Keratinocyte (primary cell): ENCODE measurements at regions not wholly inside any gene's neighbourhood (a gene's known extent, or its start where the extent isn't known, plus 50 kb on each side); places are given as distances from the start of the nearest gene placed in this dataset.
"Not testable (repeated sequence)": the region's sequence is repeated elsewhere in the genome, so short reads cannot be mapped to it uniquely, and the experiment has no call there.

Source experiments
- DNase-seq: peaks from one replicate; pipeline ENCODE4 v3.0.0-alpha.2; 2011; ENCODE audit warnings: low read depth, missing footprints, low spot score
- FAIRE-seq: peaks from 2 replicates; lab custom pipeline; 2011; peaks lifted over from hg19 to GRCh38; lab: Jason Lieb, UNC
- H2AFZ ChIP-seq: 2 replicates; pipeline ENCODE4 v1.6.0; 2012; ENCODE audit warnings: low read length, control low read depth, inconsistent platforms; ENCODE audit not compliant: control insufficient read depth
- H3K27ac ChIP-seq: 2 replicates; pipeline ENCODE4 v1.5.1; 2011; ENCODE audit warnings: low read length; ENCODE audit not compliant: control insufficient read depth, insufficient read depth
- H3K27me3 ChIP-seq: 3 replicates; pipeline ENCODE4 v1.6.0; 2011; ENCODE audit warnings: low read length; ENCODE audit not compliant: control insufficient read depth, insufficient read depth; ENCODE audit errors: extremely low read depth
- H3K36me3 ChIP-seq, 2 experiments: 2 replicates in 1 of 2; 3 replicates in 1 of 2; pipeline ENCODE4 v1.5.1; 2011; ENCODE audit warnings: low read length in 2 of 2, mild to moderate bottlenecking in 1 of 2; ENCODE audit not compliant: control insufficient read depth in 2 of 2, insufficient read depth in 2 of 2; ENCODE audit errors: extremely low read depth in 1 of 2
- H3K4me1 ChIP-seq: 3 replicates; pipeline ENCODE4 v1.5.1; 2011; ENCODE audit warnings: low read length; ENCODE audit not compliant: control insufficient read depth, insufficient read depth; ENCODE audit errors: extremely low read depth
- H3K4me2 ChIP-seq: 3 replicates; pipeline ENCODE4 v1.6.0; 2011; ENCODE audit warnings: low read depth, low read length; ENCODE audit not compliant: control insufficient read depth, insufficient read depth; ENCODE audit errors: extremely low read depth
- H3K4me3 ChIP-seq, 3 experiments: fragments of 200-600 bp in 1 of 3; sonication (generic) in 1 of 3; 2 replicates in 2 of 3; 3 replicates in 1 of 3; pipeline ENCODE4 v1.5.1; 2011 to 2016; ENCODE audit warnings: low read length in 3 of 3, mild to moderate bottlenecking in 3 of 3, control low read depth in 2 of 3, inconsistent platforms in 1 of 3, low read depth in 1 of 3, mixed read lengths in 1 of 3, mixed run types in 1 of 3, moderate library complexity in 1 of 3; ENCODE audit not compliant: control insufficient read depth in 2 of 3, insufficient read depth in 2 of 3; ENCODE audit errors: extremely low read depth in 1 of 3
- H3K79me2 ChIP-seq: 2 replicates; pipeline ENCODE4 v1.6.0; 2012; ENCODE audit warnings: low read length; ENCODE audit not compliant: control insufficient read depth, insufficient read depth
- H3K9ac ChIP-seq: 3 replicates; pipeline ENCODE4 v1.6.0; 2011; ENCODE audit warnings: low read length; ENCODE audit not compliant: control insufficient read depth, insufficient read depth; ENCODE audit errors: extremely low read depth
- H3K9me1 ChIP-seq: 3 replicates; pipeline ENCODE4 v1.6.0; 2011; ENCODE audit warnings: low read length; ENCODE audit not compliant: control insufficient read depth, insufficient read depth; ENCODE audit errors: extremely low read depth
- H3K9me3 ChIP-seq: 2 replicates; pipeline ENCODE4 v1.5.1; 2012; ENCODE audit warnings: low read depth, low read length; ENCODE audit not compliant: control insufficient read depth
- H4K20me1 ChIP-seq: 3 replicates; pipeline ENCODE4 v1.6.0; 2011; ENCODE audit warnings: low read length; ENCODE audit not compliant: control insufficient read depth, insufficient read depth; ENCODE audit errors: extremely low read depth
- EZH2 ChIP-seq: IDR thresholded peaks from one replicate; pipeline ENCODE4 v1.6.1; 2012; ENCODE audit warnings: inconsistent platforms, mild to moderate bottlenecking, low read length, moderate library complexity
- dilution Hi-C: fragments of 300-500 bp; cut with MboI; formaldehyde crosslinking; loops from one replicate; pipeline ENCODE4 v1.7.0; 2020; ENCODE audit warnings: low sequenced_read_pairs; ENCODE audit not compliant: extremely low pct_ligation_motif_present
- TF ChIP-seq, protein P1 (sequence below), 3 experiments: IDR thresholded peaks in 1 of 3; conservative IDR thresholded peaks in 1 of 3; optimal IDR thresholded peaks in 1 of 3; 2 replicates in 2 of 3; 3 replicates in 1 of 3; pipeline versions ENCODE3 to v1.5.1; 2011; ENCODE audit warnings: low read length in 3 of 3, mild to moderate bottlenecking in 3 of 3, moderate library complexity in 2 of 3, control low read depth in 1 of 3, inconsistent platforms in 1 of 3; ENCODE audit not compliant: insufficient read depth in 2 of 3; ENCODE audit errors: extremely low read depth in 1 of 3

GRCh38 chr11:90614318-90614717 lies 391.5 kb upstream of the CHORDC1 start:
- TF ChIP-seq EZH2: no peak
- TF ChIP-seq, protein P1, sequence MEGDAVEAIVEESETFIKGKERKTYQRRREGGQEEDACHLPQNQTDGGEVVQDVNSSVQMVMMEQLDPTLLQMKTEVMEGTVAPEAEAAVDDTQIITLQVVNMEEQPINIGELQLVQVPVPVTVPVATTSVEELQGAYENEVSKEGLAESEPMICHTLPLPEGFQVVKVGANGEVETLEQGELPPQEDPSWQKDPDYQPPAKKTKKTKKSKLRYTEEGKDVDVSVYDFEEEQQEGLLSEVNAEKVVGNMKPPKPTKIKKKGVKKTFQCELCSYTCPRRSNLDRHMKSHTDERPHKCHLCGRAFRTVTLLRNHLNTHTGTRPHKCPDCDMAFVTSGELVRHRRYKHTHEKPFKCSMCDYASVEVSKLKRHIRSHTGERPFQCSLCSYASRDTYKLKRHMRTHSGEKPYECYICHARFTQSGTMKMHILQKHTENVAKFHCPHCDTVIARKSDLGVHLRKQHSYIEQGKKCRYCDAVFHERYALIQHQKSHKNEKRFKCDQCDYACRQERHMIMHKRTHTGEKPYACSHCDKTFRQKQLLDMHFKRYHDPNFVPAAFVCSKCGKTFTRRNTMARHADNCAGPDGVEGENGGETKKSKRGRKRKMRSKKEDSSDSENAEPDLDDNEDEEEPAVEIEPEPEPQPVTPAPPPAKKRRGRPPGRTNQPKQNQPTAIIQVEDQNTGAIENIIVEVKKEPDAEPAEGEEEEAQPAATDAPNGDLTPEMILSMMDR (optimal IDR thresholded peaks at IDR 0.05 in 1 of 3, IDR thresholded peaks at IDR 0.05 in 1 of 3, conservative IDR thresholded peaks at IDR 0.05 in 1 of 3; ENCODE audit: extremely low read depth in 1 of 3, insufficient read depth in 2 of 3, low read length in 3 of 3): no peak
- H3K9me3 ChIP-seq: no peaks in the 10 kb centered on the region
- no peaks in the 10 kb centered on the region for H3K27me3 ChIP-seq
- dilution Hi-C loops: no loop called here
- no peaks in the 10 kb centered on the region for H3K4me1 ChIP-seq
- FAIRE-seq (no peak), DNase-seq (no peak)
- no peaks in the 10 kb centered on the region for H3K79me2 ChIP-seq
- H3K9me1 ChIP-seq: no peaks in the 10 kb centered on the region
- H3K4me2 ChIP-seq: no peak overlapping the region
- no peaks in the 10 kb centered on the region for H4K20me1 ChIP-seq
- H3K27ac ChIP-seq: no peak overlapping the region
- H2AFZ ChIP-seq: no peak overlapping the region
- no peak overlapping the region for H3K9ac ChIP-seq
- no peaks in the 10 kb centered on the region for H3K36me3 ChIP-seq
- H3K4me3 ChIP-seq: no peak overlapping the region

- H3K4me2 ChIP-seq, H3K79me2 ChIP-seq, H3K36me3 ChIP-seq, H3K4me1 ChIP-seq, H4K20me1 ChIP-seq, H3K9ac ChIP-seq, dilution Hi-C loops, DNase-seq, H3K27me3 ChIP-seq, H3K4me3 ChIP-seq, H3K27ac ChIP-seq, H3K9me1 ChIP-seq, FAIRE-seq, H3K9me3 ChIP-seq, H2AFZ ChIP-seq: not testable (repeated sequence)
Observed at GRCh38 chr11:90613037-90613436, 390.2 kb upstream of the CHORDC1 start.

GRCh38 chr11:90606721-90607120 lies 383.9 kb upstream of the CHORDC1 start:
- Histone ChIP-seq H3K9ac (no peak overlapping the region), H3K4me3 (no peak overlapping the region), H3K27ac (no peak overlapping the region), H3K4me1 (no peaks in the 10 kb centered on the region), H2AFZ (no peak overlapping the region), H3K9me3 (no peaks in the 10 kb centered on the region), H3K79me2 (no peaks in the 10 kb centered on the region), H4K20me1 (no peaks in the 10 kb centered on the region), H3K36me3 (no peaks in the 10 kb centered on the region), H3K9me1 (no peaks in the 10 kb centered on the region), H3K4me2 (no peak overlapping the region), H3K27me3 (no peaks in the 10 kb centered on the region)
- FAIRE-seq (no peak), DNase-seq (no peak)
- TF ChIP-seq, protein P1 (optimal IDR thresholded peaks at IDR 0.05 in 1 of 3, IDR thresholded peaks at IDR 0.05 in 1 of 3, conservative IDR thresholded peaks at IDR 0.05 in 1 of 3; ENCODE audit: extremely low read depth in 1 of 3, insufficient read depth in 2 of 3, low read length in 3 of 3): no peak
- TF ChIP-seq EZH2: no peak
- dilution Hi-C loops: no loop called here
